Neural progenitor cell (in vitro differentiated cells): ENCODE measurements at regions not wholly inside any gene's neighbourhood (a gene's known extent, or its start where the extent isn't known, plus 50 kb on each side); places are given as distances from the start of the nearest gene placed in this dataset.

Experiments used
- DNase-seq: peaks from one replicate; pipeline ENCODE4 v3.0.0-alpha.2; 2016; ENCODE audit warnings: low spot score
- H2AFZ ChIP-seq: fragments of 200-600 bp; sonication (generic); replicated peaks from 2 replicates; pipeline ENCODE4 v1.6.1; 2016; ENCODE audit warnings: antibody characterized with exemption
- H3F3A ChIP-seq: fragments of 200-600 bp; sonication (generic); 2 replicates; pipeline ENCODE4 v1.6.1; 2016; ENCODE audit warnings: antibody characterized with exemption, low read depth
- H3K27ac ChIP-seq: fragments of 200-600 bp; sonication (generic); 2 replicates; pipeline ENCODE4 v1.5.1; 2016; ENCODE audit warnings: mild to moderate bottlenecking
- H3K27me3 ChIP-seq: fragments of 200-600 bp; sonication (generic); 2 replicates; pipeline ENCODE4 v1.6.1; 2016; ENCODE audit warnings: mild to moderate bottlenecking, moderate library complexity
- H3K36me3 ChIP-seq: fragments of 200-600 bp; sonication (generic); 2 replicates; pipeline ENCODE4 v1.5.1; 2016
- H3K4me1 ChIP-seq: fragments of 200-600 bp; sonication (generic); 2 replicates; pipeline ENCODE4 v1.6.1; 2016; ENCODE audit warnings: mixed run types
- H3K4me2 ChIP-seq: fragments of 200-600 bp; sonication (generic); 2 replicates; pipeline ENCODE4 v1.6.1; 2016
- H3K4me3 ChIP-seq: fragments of 200-600 bp; sonication (generic); 2 replicates; pipeline ENCODE4 v1.5.1; 2016
- H3K79me2 ChIP-seq: fragments of 200-600 bp; sonication (generic); 2 replicates; pipeline ENCODE4 v1.6.1; 2016; ENCODE audit warnings: low read depth
- H3K9ac ChIP-seq: fragments of 200-600 bp; sonication (generic); 2 replicates; pipeline ENCODE4 v1.6.1; 2016
- H3K9me3 ChIP-seq: fragments of 200-600 bp; sonication (generic); 2 replicates; pipeline ENCODE4 v1.5.1; 2016; ENCODE audit warnings: low read depth
- H4K20me1 ChIP-seq: fragments of 200-600 bp; sonication (generic); 2 replicates; pipeline ENCODE4 v1.6.1; 2016; ENCODE audit warnings: low read depth
- H3K27ac Mint-ChIP-seq: 3 replicates; pipeline ENCODE4 v1.8.0; 2021; ENCODE audit warnings: mixed read lengths
- H3K27me3 Mint-ChIP-seq: 2 replicates; pipeline ENCODE4 v1.8.0; 2022; ENCODE audit warnings: low read depth, mild to moderate bottlenecking, inconsistent platforms, moderate library complexity, mixed read lengths; ENCODE audit not compliant: insufficient read depth
- H3K36me3 Mint-ChIP-seq: 3 replicates; pipeline ENCODE4 v1.8.0; 2021; ENCODE audit warnings: mixed read lengths
- H3K4me1 Mint-ChIP-seq: 3 replicates; pipeline ENCODE4 v1.8.0; 2021; ENCODE audit warnings: mixed read lengths
- H3K4me3 Mint-ChIP-seq: 3 replicates; pipeline ENCODE4 v1.8.0; 2021; ENCODE audit warnings: mild to moderate bottlenecking, moderate library complexity, mixed read lengths
- H3K9me3 Mint-ChIP-seq: 3 replicates; pipeline ENCODE4 v1.8.0; 2020; ENCODE audit warnings: mixed read lengths
- CTCF ChIP-seq: fragments of 200-600 bp; sonication (generic); IDR thresholded peaks from 2 replicates; pipeline ENCODE4 v1.5.1; 2017; ENCODE audit warnings: antibody characterized with exemption, mild to moderate bottlenecking
- EZH2 ChIP-seq: fragments of 200-600 bp; sonication (generic); IDR thresholded peaks from 2 replicates; pipeline ENCODE4 v1.6.1; 2017; ENCODE audit warnings: antibody characterized with exemption, mild to moderate bottlenecking, moderate library complexity
- EZH2phosphoT487 ChIP-seq: fragments of 200-600 bp; sonication (generic); IDR thresholded peaks from 2 replicates; pipeline ENCODE4 v1.6.1; 2017; ENCODE audit warnings: antibody characterized with exemption

- no peaks in the 10 kb centered on the region for H3K4me1 ChIP-seq
- Mint-ChIP-seq H3K27ac (no peak overlapping the region), H3K9me3 (peaks cover 2% of the 10 kb centered on the region), H3K27me3 (no peaks in the 10 kb centered on the region), H3K36me3 (peaks cover 2% of the 10 kb centered on the region), H3K4me1 (no peaks in the 10 kb centered on the region), H3K4me3 (no peak overlapping the region)
- no peak overlapping the region for H3K9ac ChIP-seq
- no peaks in the 10 kb centered on the region for H3K79me2 ChIP-seq
- H3F3A ChIP-seq = no peaks in the 10 kb centered on the region
- no peaks in the 10 kb centered on the region for H4K20me1 ChIP-seq
- TF ChIP-seq EZH2 = no peak
- TF ChIP-seq CTCF = no peak
- TF ChIP-seq EZH2phosphoT487 = no peak
- no peaks in the 10 kb centered on the region for H3K36me3 ChIP-seq
- no peak overlapping the region for H3K4me3 ChIP-seq
- H3K27ac ChIP-seq = no peak overlapping the region
- no peaks in the 10 kb centered on the region for H3K27me3 ChIP-seq
- DNase-seq = no peak
- no peaks in the 10 kb centered on the region for H3K9me3 ChIP-seq
- H3K4me2 ChIP-seq = no peak overlapping the region
- H2AFZ ChIP-seq = no peak overlapping the region
Observed at GRCh38 chr5:92394936-92395335, 1011.8 kb upstream of the ARRDC3 start.

GRCh38 chr5:92390657-92391056 is 1007.5 kb upstream of the ARRDC3 start:
- Histone ChIP-seq H3K4me3 (no peak overlapping the region), H3K4me1 (no peaks in the 10 kb centered on the region), H3K27ac (no peak overlapping the region), H3K27me3 (no peaks in the 10 kb centered on the region), H4K20me1 (no peaks in the 10 kb centered on the region), H3K9ac (no peak overlapping the region), H2AFZ (no peak overlapping the region), H3K36me3 (no peaks in the 10 kb centered on the region), H3K9me3 (no peaks in the 10 kb centered on the region), H3K79me2 (no peaks in the 10 kb centered on the region), H3K4me2 (no peak overlapping the region), H3F3A (no peaks in the 10 kb centered on the region)
- peaks cover 3% of the 10 kb centered on the region for H3K9me3 Mint-ChIP-seq
- no peaks in the 10 kb centered on the region for H3K36me3 Mint-ChIP-seq
- DNase-seq = no peak
- no peak overlapping the region for H3K27ac Mint-ChIP-seq
- no peaks in the 10 kb centered on the region for H3K27me3 Mint-ChIP-seq
- H3K4me1 Mint-ChIP-seq = no peaks in the 10 kb centered on the region
- H3K4me3 Mint-ChIP-seq = no peak overlapping the region
- TF ChIP-seq CTCF (no peak), EZH2phosphoT487 (no peak), EZH2 (no peak)

DNA sequence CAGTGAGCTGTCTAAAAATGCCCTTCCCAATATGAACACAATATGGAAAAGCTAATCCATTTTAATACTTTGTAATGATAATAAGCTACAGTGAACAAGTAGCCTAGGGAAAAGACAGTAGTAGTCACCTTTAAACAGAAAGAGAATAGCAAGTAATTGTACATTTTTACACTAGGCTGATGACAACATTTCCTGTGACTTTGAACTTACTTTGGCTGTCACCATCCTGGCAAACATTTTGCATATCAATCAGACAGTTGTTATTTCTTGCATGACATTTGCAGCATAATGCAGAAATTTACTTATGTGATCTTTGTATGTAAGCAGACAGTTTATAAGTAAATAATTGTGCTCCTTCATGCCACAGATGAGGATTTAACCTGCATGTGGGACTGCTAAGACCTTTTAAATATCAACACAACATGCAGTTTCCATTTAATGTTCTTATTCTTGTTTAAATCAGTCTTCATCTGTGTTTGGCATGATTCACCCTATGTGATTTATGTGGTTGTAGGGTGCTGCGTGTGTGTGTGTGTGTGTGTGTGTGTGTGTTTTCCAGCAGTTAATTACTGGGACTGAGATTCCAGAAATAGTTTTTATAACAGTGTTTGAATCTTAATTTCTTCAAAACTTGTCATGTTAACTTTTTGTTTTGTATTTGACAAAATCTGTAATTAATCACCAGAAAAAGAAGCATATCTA is 997.1 kb upstream of the ARRDC3 start:
- Mint-ChIP-seq H3K4me3 (no peak overlapping the region), H3K27me3 (no peaks in the 10 kb centered on the region), H3K27ac (no peak overlapping the region), H3K4me1 (no peaks in the 10 kb centered on the region), H3K36me3 (no peaks in the 10 kb centered on the region), H3K9me3 (no peaks in the 10 kb centered on the region)
- Histone ChIP-seq H3K4me2 (no peak overlapping the region), H3K27ac (no peak overlapping the region), H3K27me3 (no peaks in the 10 kb centered on the region), H3K9me3 (no peaks in the 10 kb centered on the region), H3K4me1 (no peaks in the 10 kb centered on the region), H3K9ac (no peak overlapping the region), H2AFZ (no peak overlapping the region), H3K79me2 (no peaks in the 10 kb centered on the region), H4K20me1 (no peaks in the 10 kb centered on the region), H3K36me3 (no peaks in the 10 kb centered on the region), H3F3A (no peaks in the 10 kb centered on the region), H3K4me3 (no peak overlapping the region)
- no peak for TF ChIP-seq EZH2
- no peak for TF ChIP-seq CTCF
- no peak for TF ChIP-seq EZH2phosphoT487
- DNase-seq = no peak
